Mesothelial cell of epicardium (in vitro differentiated cells): ENCODE measurements at regions not wholly inside any gene's neighbourhood (a gene's known extent, or its start where the extent isn't known, plus 50 kb on each side); places are given as distances from the start of the nearest gene placed in this dataset.

Source experiments
- DNase-seq, 2 experiments: peaks; one replicate each; pipeline ENCODE4 v3.0.0; 2021; ENCODE audit warnings: low spot score in 2 of 2; ENCODE audit not compliant: unreplicated experiment in 2 of 2
- H3K27ac Mint-ChIP-seq: 2 replicates; pipeline ENCODE4 v1.8.0; 2021; ENCODE audit warnings: mixed read lengths
- H3K27me3 Mint-ChIP-seq: 2 replicates; pipeline ENCODE4 v1.8.0; 2021; ENCODE audit warnings: low read depth, mixed read lengths
- H3K36me3 Mint-ChIP-seq: 2 replicates; pipeline ENCODE4 v1.8.0; 2021; ENCODE audit warnings: mixed read lengths
- H3K4me1 Mint-ChIP-seq: 2 replicates; pipeline ENCODE4 v1.8.0; 2021; ENCODE audit warnings: mixed read lengths
- H3K4me3 Mint-ChIP-seq: 2 replicates; pipeline ENCODE4 v1.8.0; 2021; ENCODE audit warnings: mild to moderate bottlenecking, moderate library complexity, mixed read lengths
- H3K9me3 Mint-ChIP-seq: 2 replicates; pipeline ENCODE4 v1.8.0; 2021; ENCODE audit warnings: mixed read lengths
- TF ChIP-seq, protein P1 (sequence below): fragments of 200-600 bp; sonication (generic); IDR thresholded peaks from one replicate; pipeline ENCODE4 v1.5.0; 2021; ENCODE audit warnings: antibody characterized with exemption; ENCODE audit not compliant: unreplicated experiment

DNA sequence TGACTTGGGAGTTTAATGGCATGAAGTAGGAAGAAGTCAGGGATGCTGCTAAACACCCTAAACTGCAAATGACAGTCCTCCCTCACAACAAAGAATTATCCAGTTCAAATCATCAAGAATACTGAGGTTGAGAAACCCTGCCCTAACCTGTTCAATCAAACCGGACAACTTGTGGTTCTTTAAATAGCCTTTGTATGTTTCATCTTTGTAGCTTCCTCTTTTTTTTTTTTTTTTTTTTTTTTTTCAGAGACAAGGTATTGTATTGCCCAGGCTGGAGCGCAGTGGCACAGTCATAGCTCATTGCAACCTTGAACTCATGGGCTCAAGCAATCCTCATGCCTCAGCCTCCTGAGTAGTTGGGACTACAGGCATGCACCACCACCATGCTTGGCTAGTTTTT, 52.5 kb upstream of the TTC29 start:
- Mint-ChIP-seq H3K4me1 (no peaks in the 10 kb centered on the region), H3K4me3 (no peak overlapping the region), H3K27me3 (no peaks in the 10 kb centered on the region), H3K27ac (no peak overlapping the region), H3K9me3 (peaks cover 12% of the 10 kb centered on the region), H3K36me3 (no peaks in the 10 kb centered on the region)
- TF ChIP-seq, protein P1, sequence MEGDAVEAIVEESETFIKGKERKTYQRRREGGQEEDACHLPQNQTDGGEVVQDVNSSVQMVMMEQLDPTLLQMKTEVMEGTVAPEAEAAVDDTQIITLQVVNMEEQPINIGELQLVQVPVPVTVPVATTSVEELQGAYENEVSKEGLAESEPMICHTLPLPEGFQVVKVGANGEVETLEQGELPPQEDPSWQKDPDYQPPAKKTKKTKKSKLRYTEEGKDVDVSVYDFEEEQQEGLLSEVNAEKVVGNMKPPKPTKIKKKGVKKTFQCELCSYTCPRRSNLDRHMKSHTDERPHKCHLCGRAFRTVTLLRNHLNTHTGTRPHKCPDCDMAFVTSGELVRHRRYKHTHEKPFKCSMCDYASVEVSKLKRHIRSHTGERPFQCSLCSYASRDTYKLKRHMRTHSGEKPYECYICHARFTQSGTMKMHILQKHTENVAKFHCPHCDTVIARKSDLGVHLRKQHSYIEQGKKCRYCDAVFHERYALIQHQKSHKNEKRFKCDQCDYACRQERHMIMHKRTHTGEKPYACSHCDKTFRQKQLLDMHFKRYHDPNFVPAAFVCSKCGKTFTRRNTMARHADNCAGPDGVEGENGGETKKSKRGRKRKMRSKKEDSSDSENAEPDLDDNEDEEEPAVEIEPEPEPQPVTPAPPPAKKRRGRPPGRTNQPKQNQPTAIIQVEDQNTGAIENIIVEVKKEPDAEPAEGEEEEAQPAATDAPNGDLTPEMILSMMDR, result no peak
- DNase-seq, result no peak

DNA sequence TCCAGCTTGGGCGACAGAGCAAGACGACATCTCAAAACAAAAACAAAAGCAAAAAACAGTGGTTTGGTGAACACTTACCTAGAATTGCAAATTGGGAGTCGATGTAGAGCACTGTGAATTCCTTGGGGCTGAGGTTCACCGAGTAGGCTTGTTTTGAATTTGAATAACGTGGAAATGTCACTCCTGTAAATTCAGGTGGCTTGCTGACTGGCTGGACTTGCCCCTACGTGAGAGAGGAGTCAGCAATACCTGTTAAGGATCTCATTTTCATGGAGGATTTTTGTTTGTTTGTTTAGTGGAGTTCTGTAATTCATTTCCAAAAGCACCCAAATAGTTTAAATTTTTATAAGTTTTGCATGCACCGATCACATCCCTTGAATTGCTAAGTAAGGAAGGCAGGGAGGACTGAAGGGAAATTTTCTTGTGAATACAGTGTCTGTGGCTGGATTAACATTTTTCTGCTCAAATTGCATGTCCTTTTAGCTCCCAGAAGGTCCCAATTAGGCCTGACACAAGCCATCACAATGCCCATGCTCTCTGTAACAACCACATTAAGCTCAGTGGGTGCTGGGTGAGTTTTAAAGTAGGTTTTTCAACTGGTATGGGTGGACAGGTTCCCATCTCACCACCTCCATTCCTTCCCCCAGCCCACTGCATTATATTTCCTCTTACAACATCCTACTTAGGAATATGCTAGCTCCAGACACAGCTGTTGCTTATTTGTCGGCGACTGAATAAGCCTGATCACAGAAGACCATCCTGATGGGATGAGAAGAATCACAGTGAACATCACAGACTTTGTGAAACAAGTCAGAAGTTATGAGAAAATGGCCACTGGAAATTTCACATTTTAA, 58.5 kb upstream of the TTC29 start:
- H3K27ac Mint-ChIP-seq, result no peak overlapping the region
- peaks cover 2% of the 10 kb centered on the region for H3K4me1 Mint-ChIP-seq
- H3K9me3 Mint-ChIP-seq, result no peaks in the 10 kb centered on the region
- no peak overlapping the region for H3K4me3 Mint-ChIP-seq
- no peaks in the 10 kb centered on the region for H3K27me3 Mint-ChIP-seq
- TF ChIP-seq, protein P1, result no peak
- DNase-seq, result no peak
- H3K36me3 Mint-ChIP-seq, result no peaks in the 10 kb centered on the region

DNA sequence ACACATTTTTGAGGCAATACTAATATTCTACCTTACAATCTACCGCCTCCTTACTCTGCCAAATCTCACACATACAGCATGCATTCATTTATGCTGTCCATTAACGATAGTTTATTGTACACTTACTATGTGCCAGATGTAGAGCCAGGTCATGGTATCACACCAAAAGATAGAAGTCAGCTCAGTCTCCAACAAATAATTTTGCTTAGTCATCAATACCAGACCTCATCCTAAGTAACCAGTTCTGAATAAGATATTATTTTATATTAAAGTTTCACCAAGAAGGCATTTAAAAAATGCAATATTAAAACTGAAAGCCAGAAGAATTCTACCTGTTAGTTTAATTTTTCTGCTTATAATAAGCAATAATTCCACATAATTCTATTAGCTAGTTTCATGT, 60.6 kb upstream of the TTC29 start:
- Mint-ChIP-seq H3K27me3 (no peaks in the 10 kb centered on the region), H3K4me1 (peaks cover 2% of the 10 kb centered on the region), H3K4me3 (no peak overlapping the region), H3K9me3 (no peaks in the 10 kb centered on the region), H3K27ac (no peak overlapping the region), H3K36me3 (no peaks in the 10 kb centered on the region)
- no peak for DNase-seq
- TF ChIP-seq, protein P1, result no peak

DNA sequence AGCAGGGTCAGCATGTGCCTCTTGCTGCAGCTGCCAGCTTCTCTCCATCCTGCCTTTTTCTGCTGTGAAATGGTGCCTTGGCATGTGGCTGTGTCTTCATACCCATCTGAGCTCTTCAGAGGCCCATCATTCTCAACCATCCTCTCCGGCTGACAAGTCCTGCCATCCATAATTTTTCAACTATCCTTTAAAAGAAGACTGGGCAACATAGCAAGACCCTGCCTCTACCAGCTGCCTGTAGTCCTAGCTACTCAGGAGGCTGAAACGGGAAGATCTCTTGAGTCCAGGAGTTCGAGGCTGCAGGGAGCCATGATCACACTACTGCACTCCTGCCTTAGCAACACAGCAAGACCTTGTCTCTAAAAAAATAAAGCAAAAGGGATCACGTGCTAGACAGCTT, 64.2 kb upstream of the TTC29 start:
- TF ChIP-seq, protein P1, result no peak

DNA sequence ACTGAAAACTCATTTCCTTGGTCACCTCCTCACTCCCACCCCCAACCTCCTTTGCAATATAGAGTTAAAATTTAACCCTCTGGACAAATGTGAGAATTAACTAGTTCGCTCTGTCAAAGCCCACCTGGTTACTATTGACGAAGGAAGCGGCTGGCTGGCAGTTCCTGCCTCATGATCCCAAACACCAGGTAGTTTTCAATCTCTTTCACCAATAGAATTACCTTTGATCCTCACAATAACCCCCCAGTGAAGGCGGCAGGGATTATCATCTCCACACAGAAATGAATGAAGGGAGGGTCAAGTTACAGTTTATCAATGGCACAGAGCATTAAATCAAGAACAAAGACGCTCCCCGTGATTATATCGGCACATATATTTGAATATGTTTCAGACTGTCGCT, 65.7 kb upstream of the TTC29 start:
- peaks cover 23% of the 10 kb centered on the region for H3K4me1 Mint-ChIP-seq
- H3K27me3 Mint-ChIP-seq, result no peaks in the 10 kb centered on the region
- no peak overlapping the region for H3K27ac Mint-ChIP-seq
- H3K36me3 Mint-ChIP-seq, result no peaks in the 10 kb centered on the region
- no peak for DNase-seq
- H3K9me3 Mint-ChIP-seq, result no peaks in the 10 kb centered on the region
- TF ChIP-seq, protein P1, result no peak
- no peak overlapping the region for H3K4me3 Mint-ChIP-seq

More for the DNA sequence above, 64.2 kb upstream of the TTC29 start:
- H3K9me3 Mint-ChIP-seq, result no peaks in the 10 kb centered on the region
- peaks cover 11% of the 10 kb centered on the region for H3K4me1 Mint-ChIP-seq
- H3K27ac Mint-ChIP-seq, result no peak overlapping the region
- no peak for DNase-seq
- no peaks in the 10 kb centered on the region for H3K27me3 Mint-ChIP-seq
- H3K4me3 Mint-ChIP-seq, result no peak overlapping the region
- H3K36me3 Mint-ChIP-seq, result no peaks in the 10 kb centered on the region
